GM23338 (cell line): ENCODE measurements at regions not wholly inside any gene's neighbourhood (a gene's known extent, or its start where the extent isn't known, plus 50 kb on each side); places are given as distances from the start of the nearest gene placed in this dataset.

ENCODE experiments used
- ATAC-seq: fragments of 200-7000 bp; cut with Tn5 transposase; 3 replicates; pipeline ENCODE4 v1.9.1; 2020
- DNase-seq: peaks from one replicate; pipeline ENCODE4 v3.0.0-alpha.2; 2015; ENCODE audit warnings: low spot score
- H2AFZ ChIP-seq: fragments of 200-600 bp; sonication (generic); 2 replicates; pipeline ENCODE4 v1.8.0; 2016; ENCODE audit warnings: antibody characterized with exemption, mild to moderate bottlenecking, moderate library complexity
- H3F3A ChIP-seq: fragments of 200-600 bp; sonication (generic); replicated peaks from 2 replicates; pipeline ENCODE4 v1.8.0; 2017; ENCODE audit warnings: antibody characterized with exemption, mixed run types, low read depth
- H3K27ac ChIP-seq: fragments of 200-600 bp; sonication (generic); 2 replicates; pipeline ENCODE4 v1.6.1; 2016; ENCODE audit warnings: low read depth
- H3K27me3 ChIP-seq: fragments of 200-600 bp; sonication (generic); 2 replicates; pipeline ENCODE4 v1.8.0; 2016; ENCODE audit warnings: mild to moderate bottlenecking, mixed run types, moderate library complexity; ENCODE audit not compliant: insufficient read depth
- H3K36me3 ChIP-seq: fragments of 200-600 bp; sonication (generic); 2 replicates; pipeline ENCODE4 v1.8.0; 2016; ENCODE audit warnings: mild to moderate bottlenecking; ENCODE audit not compliant: insufficient read depth
- H3K4me1 ChIP-seq: fragments of 200-600 bp; sonication (generic); 2 replicates; pipeline ENCODE4 v1.8.0; 2016; ENCODE audit warnings: mild to moderate bottlenecking, moderate library complexity; ENCODE audit not compliant: insufficient read depth
- H3K4me2 ChIP-seq: fragments of 200-600 bp; sonication (generic); 2 replicates; pipeline ENCODE4 v1.7.1; 2017; ENCODE audit warnings: mixed run types
- H3K4me3 ChIP-seq: fragments of 200-600 bp; sonication (generic); 2 replicates; pipeline ENCODE4 v1.6.1; 2016; ENCODE audit warnings: mixed run types
- H3K79me2 ChIP-seq: fragments of 200-600 bp; sonication (generic); replicated peaks from 2 replicates; pipeline ENCODE4 v1.8.0; 2017; ENCODE audit warnings: mild to moderate bottlenecking; ENCODE audit not compliant: insufficient read depth
- H3K9me2 ChIP-seq: fragments of 200-600 bp; sonication (generic); 2 replicates; pipeline ENCODE4 v1.8.0; 2017; ENCODE audit not compliant: insufficient read depth
- H4K20me1 ChIP-seq: fragments of 200-600 bp; sonication (generic); replicated peaks from 2 replicates; pipeline ENCODE4 v1.8.0; 2017; ENCODE audit warnings: mild to moderate bottlenecking; ENCODE audit not compliant: insufficient read depth
- H3K27ac Mint-ChIP-seq: 2 replicates; pipeline ENCODE4 v1.8.0; 2020; ENCODE audit warnings: inconsistent platforms, mild to moderate bottlenecking, moderate library complexity, mixed read lengths
- H3K27me3 Mint-ChIP-seq: 3 replicates; pipeline ENCODE4 v1.8.0; 2022; ENCODE audit warnings: low read depth, mild to moderate bottlenecking, moderate library complexity, mixed read lengths, inconsistent platforms; ENCODE audit not compliant: insufficient read depth, poor library complexity
- H3K36me3 Mint-ChIP-seq: 3 replicates; pipeline ENCODE4 v1.8.0; 2021; ENCODE audit warnings: low read depth, mild to moderate bottlenecking, inconsistent platforms, moderate library complexity, mixed read lengths
- H3K4me1 Mint-ChIP-seq: 3 replicates; pipeline ENCODE4 v1.8.0; 2020; ENCODE audit warnings: mild to moderate bottlenecking, inconsistent platforms, mixed read lengths
- H3K4me3 Mint-ChIP-seq: 3 replicates; pipeline ENCODE4 v1.8.0; 2021; ENCODE audit warnings: moderate library complexity, mild to moderate bottlenecking, inconsistent platforms, mixed read lengths
- H3K9me3 Mint-ChIP-seq: 3 replicates; pipeline ENCODE4 v1.8.0; 2020; ENCODE audit warnings: moderate library complexity, mild to moderate bottlenecking, inconsistent platforms, mixed read lengths
- CREB1 ChIP-seq: fragments of 250-450 bp; sonication (Bioruptor Pico); IDR thresholded peaks from 2 replicates; pipeline ENCODE4 v1.5.0; 2020; ENCODE audit warnings: low read depth, mild to moderate bottlenecking, moderate library complexity
- EZH2phosphoT487 ChIP-seq: fragments of 200-600 bp; sonication (generic); IDR thresholded peaks from one replicate; pipeline ENCODE4 v1.8.1; 2018; ENCODE audit warnings: antibody characterized with exemption; ENCODE audit not compliant: unreplicated experiment
- POLR2AphosphoS5 ChIP-seq: IDR thresholded peaks from 2 replicates; pipeline ENCODE4 v1.6.1; 2016; ENCODE audit warnings: antibody characterized with exemption, low read depth
- REST ChIP-seq: IDR thresholded peaks from one replicate; pipeline ENCODE4 v1.6.1; 2018; ENCODE audit warnings: antibody characterized with exemption; ENCODE audit not compliant: unreplicated experiment
- STAT1 ChIP-seq: IDR thresholded peaks from one replicate; pipeline ENCODE4 v1.6.1; 2016; ENCODE audit warnings: antibody characterized with exemption; ENCODE audit not compliant: unreplicated experiment
- ZNF331 ChIP-seq: fragments of 250-450 bp; sonication (Bioruptor Pico); IDR thresholded peaks from 2 replicates; pipeline ENCODE4 v1.5.0; 2020; ENCODE audit warnings: low read depth, mild to moderate bottlenecking, moderate library complexity
- ZNF462 ChIP-seq: fragments of 250-450 bp; sonication (Bioruptor Pico); IDR thresholded peaks from 2 replicates; pipeline ENCODE4 v1.5.0; 2020; ENCODE audit warnings: mild to moderate bottlenecking, moderate library complexity

- TF ChIP-seq REST = no peak
- no peak for TF ChIP-seq ZNF331 (CRISPR knock-in tag)
- no peak for TF ChIP-seq CREB1 (CRISPR knock-in tag)
- no peak for TF ChIP-seq ZNF462 (CRISPR knock-in tag)
Measured at GRCh38 chr11:79544361-79544760, 103.5 kb upstream of the TENM4 start (continued).

GRCh38 chr11:79543101-79543500 lies 102.3 kb upstream of the TENM4 start:
- ATAC-seq (peak; percentile 87), DNase-seq (no peak)
- Histone ChIP-seq H3K4me3 (no peak overlapping the region), H3K79me2 (no peaks in the 10 kb centered on the region), H2AFZ (no peak overlapping the region; the same call in 1 of the 2 replicates), H3K36me3 (no peaks in the 10 kb centered on the region), H3K4me1 (peaks cover 20% of the 10 kb centered on the region; the same call in 1 of the 2 replicates), H3K4me2 (no peak overlapping the region), H4K20me1 (no peaks in the 10 kb centered on the region), H3K27ac (no peak overlapping the region), H3K27me3 (no peaks in the 10 kb centered on the region), H3F3A (no peaks in the 10 kb centered on the region), H3K9me2 (peaks cover 11% of the 10 kb centered on the region; the same call in 1 of the 2 replicates)
- TF ChIP-seq EZH2phosphoT487 (no peak), STAT1 (no peak), POLR2AphosphoS5 (no peak)
- no peaks in the 10 kb centered on the region for H3K36me3 Mint-ChIP-seq
- H3K27me3 Mint-ChIP-seq = no peaks in the 10 kb centered on the region
- H3K4me3 Mint-ChIP-seq = no peak overlapping the region
- peaks cover 15% of the 10 kb centered on the region; the same call in 2 of the 3 replicates for H3K4me1 Mint-ChIP-seq
- H3K9me3 Mint-ChIP-seq = no peaks in the 10 kb centered on the region
- no peak overlapping the region for H3K27ac Mint-ChIP-seq
